Cardiac fibroblast (primary cell): ENCODE measurements at regions not wholly inside any gene's neighbourhood (a gene's known extent, or its start where the extent isn't known, plus 50 kb on each side); places are given as distances from the start of the nearest gene placed in this dataset.

Experiments used
- DNase-seq, 2 donors: peaks; one replicate each; pipeline versions ENCODE4 v3.0.0 to v3.0.0-alpha.2; 2010; ENCODE audit warnings: low read depth in 2 of 2
- H3K4me3 ChIP-seq, 2 donors: replicated peaks in 1 of 2; 1 replicate in 1 of 2; 2 replicates in 1 of 2; pipeline ENCODE4 v1.5.1; 2011; ENCODE audit warnings: low read depth in 2 of 2, low read length in 2 of 2, mild to moderate bottlenecking in 2 of 2, moderate library complexity in 1 of 2
- TF ChIP-seq, protein P1 (sequence below): IDR thresholded peaks from one replicate; pipeline ENCODE4 v1.5.1; 2011; ENCODE audit warnings: low read depth, mild to moderate bottlenecking, low read length, inconsistent platforms

DNA sequence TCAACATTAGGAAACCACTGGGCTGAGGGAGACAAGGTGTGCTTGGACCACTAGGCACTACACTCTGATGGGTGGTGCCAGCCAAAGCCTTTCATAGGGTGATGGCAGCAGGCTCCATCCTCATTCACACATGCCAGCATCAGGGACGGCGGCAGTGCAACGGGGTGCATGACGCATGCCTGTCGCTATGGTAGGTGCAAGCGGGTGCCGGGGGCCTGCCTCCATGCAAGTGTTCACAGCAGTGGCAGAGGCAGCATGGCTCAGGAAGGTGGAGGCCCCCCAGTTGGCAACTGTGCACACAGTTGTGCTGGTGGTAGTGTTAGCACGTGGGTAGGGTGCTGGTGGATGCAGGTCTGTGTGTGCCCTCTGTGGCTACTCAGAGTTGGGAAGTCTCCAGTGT lies 184.1 kb downstream of the RELL1 start:
- no peak overlapping the region for H3K4me3 ChIP-seq
- TF ChIP-seq, protein P1, sequence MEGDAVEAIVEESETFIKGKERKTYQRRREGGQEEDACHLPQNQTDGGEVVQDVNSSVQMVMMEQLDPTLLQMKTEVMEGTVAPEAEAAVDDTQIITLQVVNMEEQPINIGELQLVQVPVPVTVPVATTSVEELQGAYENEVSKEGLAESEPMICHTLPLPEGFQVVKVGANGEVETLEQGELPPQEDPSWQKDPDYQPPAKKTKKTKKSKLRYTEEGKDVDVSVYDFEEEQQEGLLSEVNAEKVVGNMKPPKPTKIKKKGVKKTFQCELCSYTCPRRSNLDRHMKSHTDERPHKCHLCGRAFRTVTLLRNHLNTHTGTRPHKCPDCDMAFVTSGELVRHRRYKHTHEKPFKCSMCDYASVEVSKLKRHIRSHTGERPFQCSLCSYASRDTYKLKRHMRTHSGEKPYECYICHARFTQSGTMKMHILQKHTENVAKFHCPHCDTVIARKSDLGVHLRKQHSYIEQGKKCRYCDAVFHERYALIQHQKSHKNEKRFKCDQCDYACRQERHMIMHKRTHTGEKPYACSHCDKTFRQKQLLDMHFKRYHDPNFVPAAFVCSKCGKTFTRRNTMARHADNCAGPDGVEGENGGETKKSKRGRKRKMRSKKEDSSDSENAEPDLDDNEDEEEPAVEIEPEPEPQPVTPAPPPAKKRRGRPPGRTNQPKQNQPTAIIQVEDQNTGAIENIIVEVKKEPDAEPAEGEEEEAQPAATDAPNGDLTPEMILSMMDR, result no peak
- DNase-seq, result no peak
